ENCODE measurements at regions not wholly inside any gene's neighbourhood (a gene's known extent, or its start where the extent isn't known, plus 50 kb on each side); places are given as distances from the start of the nearest gene placed in this dataset.

DNA sequence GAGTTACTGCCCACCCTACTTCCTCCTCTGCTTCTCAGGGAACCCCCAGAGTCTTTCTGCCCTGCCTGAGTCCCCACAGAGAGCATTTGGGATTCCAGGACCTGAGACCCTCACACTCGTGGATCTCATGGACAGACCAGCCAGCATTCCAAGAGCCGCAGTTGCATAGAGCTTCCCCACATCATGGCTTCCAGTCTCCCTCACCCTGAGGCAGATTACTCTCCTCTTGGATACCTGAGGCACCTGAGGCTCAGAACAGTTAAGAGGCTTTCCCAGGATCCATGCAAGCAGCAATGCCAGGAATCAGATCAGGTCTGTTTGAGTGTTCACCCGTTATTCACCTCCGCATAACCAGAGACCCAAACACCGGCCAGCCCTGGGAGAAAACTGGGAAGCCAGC lies 102.2 kb downstream of the TRIM29 start:
- TF ChIP-seq POLR2A (IDR thresholded peaks at IDR 0.05; ENCODE audit: low read depth, low read length) (no peak), POLR2AphosphoS5 (IDR thresholded peaks at IDR 0.05; ENCODE audit: low read depth, low read length) (no peak), TAF1 (IDR thresholded peaks at IDR 0.05; ENCODE audit: borderline replicate concordance, low read depth, low read length) (no peak)
